Kidney (tissue), 13 donors: ENCODE measurements at regions not wholly inside any gene's neighbourhood (a gene's known extent, or its start where the extent isn't known, plus 50 kb on each side); places are given as distances from the start of the nearest gene placed in this dataset.

Experiments used
- DNase-seq, 5 donors: peaks; one replicate each; pipeline ENCODE4 v3.0.0-alpha.2; 2013 to 2020
- FAIRE-seq: peaks from 2 replicates; lab custom pipeline; 2012; peaks lifted over from hg19 to GRCh38; lab: Jason Lieb, UNC
- H3K27ac ChIP-seq, 2 donors: one replicate each; pipeline ENCODE4 v1.7.0; 2013; ENCODE audit warnings: low read depth in 2 of 2, low read length in 2 of 2, inconsistent platforms in 1 of 2
- H3K27me3 ChIP-seq: one replicate; pipeline ENCODE4 v1.7.1; 2013; ENCODE audit warnings: low read length, inconsistent platforms; ENCODE audit not compliant: control insufficient read depth, insufficient read depth
- H3K36me3 ChIP-seq, 3 donors: one replicate each; pipeline versions ENCODE4 v1.7.0 to v1.7.1; 2013; ENCODE audit warnings: low read length in 3 of 3, control low read depth in 1 of 3, inconsistent platforms in 1 of 3; ENCODE audit not compliant: insufficient read depth in 3 of 3, control insufficient read depth in 2 of 3
- H3K4me1 ChIP-seq, 3 donors: one replicate each; pipeline versions ENCODE4 v1.7.0 to v1.7.1; 2013; ENCODE audit warnings: low read length in 3 of 3, inconsistent platforms in 1 of 3, low read depth in 1 of 3; ENCODE audit not compliant: control insufficient read depth in 2 of 3, insufficient read depth in 2 of 3
- H3K4me3 ChIP-seq, 3 donors: one replicate each; pipeline versions ENCODE4 v1.7.0 to v1.8.1; 2013; ENCODE audit warnings: low read length in 3 of 3, control low read depth in 1 of 3, inconsistent platforms in 1 of 3
- H3K9ac ChIP-seq, 3 donors: one replicate each; pipeline versions ENCODE4 v1.7.0 to v1.7.1; 2013; ENCODE audit warnings: low read length in 3 of 3, control low read depth in 1 of 3, inconsistent platforms in 1 of 3
- H3K9me3 ChIP-seq, 3 donors: one replicate each; pipeline versions ENCODE4 v1.7.0 to v1.7.1; 2013; ENCODE audit warnings: low read length in 3 of 3, control low read depth in 1 of 3, inconsistent platforms in 1 of 3; ENCODE audit not compliant: control insufficient read depth in 2 of 3, insufficient read depth in 1 of 3
- intact Hi-C: fragments of 100-400 bp; cut with DNase I; formaldehyde crosslinking; loops from one replicate; pipeline ENCODE4 v1.11.1; 2022
- TF ChIP-seq, protein P1 (sequence below): IDR thresholded peaks from 3 replicates; pipeline ENCODE4 v1.5.1; 2012; ENCODE audit warnings: mild to moderate bottlenecking, moderate library complexity, borderline replicate concordance; ENCODE audit not compliant: insufficient read depth; ENCODE audit errors: extremely low read depth
- donor health status: control.
- donor health status: control.
- donor health status: control.
- donor health status: control.
- donor health status: control.
- donor health status: DM: yes; HTN: yes; CAD: no.
- donor health status: Normal renal cell carcinoma (clear cell type).

DNA sequence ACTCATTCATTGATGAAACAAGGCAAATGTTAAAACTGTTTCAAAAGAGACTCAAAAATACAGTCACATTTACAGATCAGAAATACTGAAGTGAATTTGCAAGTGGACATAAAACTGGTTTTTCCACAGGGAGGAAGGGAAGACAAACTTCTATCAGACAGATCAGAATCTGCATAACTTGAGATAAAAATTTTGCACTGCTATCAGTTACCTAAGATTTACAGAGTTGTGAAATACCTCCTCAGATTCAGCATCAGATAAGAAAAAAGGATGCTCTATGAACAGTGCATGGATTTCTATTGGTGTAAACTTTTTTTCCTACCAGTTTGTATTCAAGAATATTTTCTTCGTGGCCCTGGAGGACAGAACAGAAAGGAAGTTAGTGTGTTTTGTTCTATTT is 575.4 kb downstream of the RWDD3 start:
- Histone ChIP-seq H3K27ac (no peak overlapping the region), H3K36me3 (no peaks in the 10 kb centered on the region), H3K9ac (no peak overlapping the region), H3K4me1 (no peaks in the 10 kb centered on the region), H3K4me3 (no peak overlapping the region), H3K9me3 (no peaks in the 10 kb centered on the region), H3K27me3 (no peaks in the 10 kb centered on the region)
- intact Hi-C loops, result no loop called here
- TF ChIP-seq, protein P1, sequence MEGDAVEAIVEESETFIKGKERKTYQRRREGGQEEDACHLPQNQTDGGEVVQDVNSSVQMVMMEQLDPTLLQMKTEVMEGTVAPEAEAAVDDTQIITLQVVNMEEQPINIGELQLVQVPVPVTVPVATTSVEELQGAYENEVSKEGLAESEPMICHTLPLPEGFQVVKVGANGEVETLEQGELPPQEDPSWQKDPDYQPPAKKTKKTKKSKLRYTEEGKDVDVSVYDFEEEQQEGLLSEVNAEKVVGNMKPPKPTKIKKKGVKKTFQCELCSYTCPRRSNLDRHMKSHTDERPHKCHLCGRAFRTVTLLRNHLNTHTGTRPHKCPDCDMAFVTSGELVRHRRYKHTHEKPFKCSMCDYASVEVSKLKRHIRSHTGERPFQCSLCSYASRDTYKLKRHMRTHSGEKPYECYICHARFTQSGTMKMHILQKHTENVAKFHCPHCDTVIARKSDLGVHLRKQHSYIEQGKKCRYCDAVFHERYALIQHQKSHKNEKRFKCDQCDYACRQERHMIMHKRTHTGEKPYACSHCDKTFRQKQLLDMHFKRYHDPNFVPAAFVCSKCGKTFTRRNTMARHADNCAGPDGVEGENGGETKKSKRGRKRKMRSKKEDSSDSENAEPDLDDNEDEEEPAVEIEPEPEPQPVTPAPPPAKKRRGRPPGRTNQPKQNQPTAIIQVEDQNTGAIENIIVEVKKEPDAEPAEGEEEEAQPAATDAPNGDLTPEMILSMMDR, result no peak
- no peak for DNase-seq
- FAIRE-seq, result no peak

GRCh38 chr1:95815511-95815910 is 581.5 kb downstream of the RWDD3 start:
- Histone ChIP-seq H3K9me3 (no peaks in the 10 kb centered on the region), H3K4me3 (no peak overlapping the region), H3K27ac (no peak overlapping the region), H3K27me3 (no peaks in the 10 kb centered on the region), H3K4me1 (no peaks in the 10 kb centered on the region), H3K9ac (no peak overlapping the region), H3K36me3 (no peaks in the 10 kb centered on the region)
- FAIRE-seq (no peak), DNase-seq (no peak)
- TF ChIP-seq, protein P1, result no peak
- intact Hi-C loops, result no loop called here

GRCh38 chr1:95829556-95829955 is 595.5 kb downstream of the RWDD3 start:
- intact Hi-C loops, result no loop called here
- H3K36me3 ChIP-seq, result no peaks in the 10 kb centered on the region
- no peak for FAIRE-seq

More at GRCh38 chr1:95829556-95829955, 595.5 kb downstream of the RWDD3 start:
- DNase-seq, result no peak
- TF ChIP-seq, protein P1, result no peak
- Histone ChIP-seq H3K4me3 (no peak overlapping the region), H3K27me3 (no peaks in the 10 kb centered on the region), H3K27ac (no peak overlapping the region), H3K9me3 (no peaks in the 10 kb centered on the region), H3K4me1 (no peaks in the 10 kb centered on the region), H3K9ac (no peak overlapping the region)
